Uterus (tissue), 3 donors: ENCODE measurements at regions not wholly inside any gene's neighbourhood (a gene's known extent, or its start where the extent isn't known, plus 50 kb on each side); places are given as distances from the start of the nearest gene placed in this dataset.
A peak's percentile ranks its signal among the peaks of the same experiment; 100 is the strongest.

Source experiments
- DNase-seq, 2 donors: peaks; one replicate each; pipeline ENCODE4 v3.0.0-alpha.2; 2019 to 2020
- H3K27ac ChIP-seq, 2 donors: fragments of 200-600 bp; sonication (generic); 1 replicate in 1 of 2; 2 replicates in 1 of 2; pipeline ENCODE4 v1.5.1; 2016 to 2018
- H3K27me3 ChIP-seq, 2 donors: fragments of 200-600 bp; sonication (generic); one replicate each; pipeline ENCODE4 v1.5.1; 2018 to 2019; ENCODE audit warnings: control low read depth in 1 of 2
- H3K36me3 ChIP-seq, 2 donors: fragments of 200-600 bp; sonication (generic); one replicate each; pipeline ENCODE4 v1.5.1; 2019; ENCODE audit warnings: control low read depth in 1 of 2
- H3K4me1 ChIP-seq, 2 donors: fragments of 200-600 bp; sonication (generic); one replicate each; pipeline ENCODE4 v1.5.1; 2018 to 2019; ENCODE audit warnings: control low read depth in 1 of 2
- H3K4me3 ChIP-seq, 2 donors: fragments of 200-600 bp; sonication (generic); 1 replicate in 1 of 2; 2 replicates in 1 of 2; pipeline ENCODE4 v1.5.1; 2018 to 2019; ENCODE audit warnings: mild to moderate bottlenecking in 1 of 2
- H3K9me3 ChIP-seq, 2 donors: fragments of 200-600 bp; sonication (generic); one replicate each; pipeline ENCODE4 v1.5.1; 2019; ENCODE audit warnings: control low read depth in 1 of 2
- POLR2A ChIP-seq, 2 donors: fragments of 450-650 bp; IDR thresholded peaks; one replicate each; pipeline ENCODE4 v1.6.1; 2016; ENCODE audit warnings: antibody characterized with exemption in 2 of 2, mild to moderate bottlenecking in 1 of 2, moderate library complexity in 1 of 2
- intact Hi-C: fragments of 100-400 bp; cut with DNase I; formaldehyde crosslinking; loops from one replicate; pipeline ENCODE4 v1.15.1; 2023; ENCODE audit warnings: low total_unique reads
- TF ChIP-seq, protein P1 (sequence below), 4 experiments: fragments of 200-600 bp in 2 of 4; fragments of 450-650 bp in 2 of 4; sonication (generic) in 2 of 4; IDR thresholded peaks; one replicate each; pipeline ENCODE4 v1.5.1; 2016 to 2019; ENCODE audit warnings: antibody characterized with exemption in 4 of 4, mild to moderate bottlenecking in 2 of 4, moderate library complexity in 1 of 4
- donor health status: DM: yes; HTN: yes; CAD: no.

DNA sequence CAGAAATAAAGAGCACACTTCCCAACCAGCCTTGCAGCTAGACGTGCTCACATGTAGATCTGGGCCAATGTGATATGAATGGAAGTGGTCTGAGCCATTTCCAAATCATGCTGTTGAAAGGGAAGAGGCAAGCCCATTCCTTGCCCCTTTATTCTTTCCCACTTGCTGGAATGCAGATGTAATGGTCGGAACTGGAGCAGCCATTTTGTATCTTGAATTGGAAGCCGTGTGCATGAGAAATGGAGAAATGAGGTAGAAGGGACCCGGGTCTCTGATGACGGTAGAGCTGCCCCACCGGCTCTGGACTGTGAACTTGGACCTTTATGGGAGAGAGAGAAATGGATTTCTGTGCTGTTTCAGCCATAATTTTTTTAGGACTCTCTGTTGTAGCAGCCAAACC is 54.8 kb upstream of the STX16 start:
- Histone ChIP-seq H3K36me3 (no peaks in the 10 kb centered on the region), H3K27ac (peak overlapping the region in 1 of 2 donors; percentile 70), H3K9me3 (no peaks in the 10 kb centered on the region), H3K27me3 (no peaks in the 10 kb centered on the region), H3K4me3 (no peak overlapping the region), H3K4me1 (peaks cover 0 to 7% of the 10 kb centered on the region in 2 donors)
- intact Hi-C loops = no loop called here
- no peak for DNase-seq
- TF ChIP-seq POLR2A (IDR thresholded peaks at IDR 0.05) = no peak
- TF ChIP-seq, protein P1, sequence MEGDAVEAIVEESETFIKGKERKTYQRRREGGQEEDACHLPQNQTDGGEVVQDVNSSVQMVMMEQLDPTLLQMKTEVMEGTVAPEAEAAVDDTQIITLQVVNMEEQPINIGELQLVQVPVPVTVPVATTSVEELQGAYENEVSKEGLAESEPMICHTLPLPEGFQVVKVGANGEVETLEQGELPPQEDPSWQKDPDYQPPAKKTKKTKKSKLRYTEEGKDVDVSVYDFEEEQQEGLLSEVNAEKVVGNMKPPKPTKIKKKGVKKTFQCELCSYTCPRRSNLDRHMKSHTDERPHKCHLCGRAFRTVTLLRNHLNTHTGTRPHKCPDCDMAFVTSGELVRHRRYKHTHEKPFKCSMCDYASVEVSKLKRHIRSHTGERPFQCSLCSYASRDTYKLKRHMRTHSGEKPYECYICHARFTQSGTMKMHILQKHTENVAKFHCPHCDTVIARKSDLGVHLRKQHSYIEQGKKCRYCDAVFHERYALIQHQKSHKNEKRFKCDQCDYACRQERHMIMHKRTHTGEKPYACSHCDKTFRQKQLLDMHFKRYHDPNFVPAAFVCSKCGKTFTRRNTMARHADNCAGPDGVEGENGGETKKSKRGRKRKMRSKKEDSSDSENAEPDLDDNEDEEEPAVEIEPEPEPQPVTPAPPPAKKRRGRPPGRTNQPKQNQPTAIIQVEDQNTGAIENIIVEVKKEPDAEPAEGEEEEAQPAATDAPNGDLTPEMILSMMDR (IDR thresholded peaks at IDR 0.05) = no peak

DNA sequence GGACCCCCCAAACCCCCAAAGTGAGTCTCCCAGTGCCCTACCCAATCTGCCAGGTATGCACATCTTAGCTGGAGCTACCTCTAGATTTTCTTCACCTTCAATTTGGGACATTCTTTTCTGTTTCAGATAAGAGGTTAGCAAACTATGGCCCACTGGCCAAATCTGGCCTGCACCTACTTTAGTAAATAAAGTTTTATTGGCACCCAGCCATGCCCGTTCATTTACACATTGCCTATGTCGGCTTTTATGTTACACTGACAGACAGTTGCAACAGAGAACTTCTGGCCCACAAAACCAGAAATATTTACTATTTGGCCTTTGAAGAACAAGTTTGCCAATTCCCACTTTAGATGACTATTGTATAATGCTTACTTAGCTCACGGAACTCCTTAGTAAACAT is 55.9 kb upstream of the STX16 start:
- H3K27ac ChIP-seq = no peak overlapping the region
- no peak for DNase-seq
- TF ChIP-seq, protein P1 (IDR thresholded peaks at IDR 0.05) = no peak
- no peak for TF ChIP-seq POLR2A (IDR thresholded peaks at IDR 0.05)
- no peaks in the 10 kb centered on the region for H3K36me3 ChIP-seq
- intact Hi-C loops = no loop called here
- no peak overlapping the region for H3K4me3 ChIP-seq
- no peaks in the 10 kb centered on the region for H3K27me3 ChIP-seq
- no peaks in the 10 kb centered on the region for H3K9me3 ChIP-seq
- peaks cover 0 to 7% of the 10 kb centered on the region in 2 donors for H3K4me1 ChIP-seq

DNA sequence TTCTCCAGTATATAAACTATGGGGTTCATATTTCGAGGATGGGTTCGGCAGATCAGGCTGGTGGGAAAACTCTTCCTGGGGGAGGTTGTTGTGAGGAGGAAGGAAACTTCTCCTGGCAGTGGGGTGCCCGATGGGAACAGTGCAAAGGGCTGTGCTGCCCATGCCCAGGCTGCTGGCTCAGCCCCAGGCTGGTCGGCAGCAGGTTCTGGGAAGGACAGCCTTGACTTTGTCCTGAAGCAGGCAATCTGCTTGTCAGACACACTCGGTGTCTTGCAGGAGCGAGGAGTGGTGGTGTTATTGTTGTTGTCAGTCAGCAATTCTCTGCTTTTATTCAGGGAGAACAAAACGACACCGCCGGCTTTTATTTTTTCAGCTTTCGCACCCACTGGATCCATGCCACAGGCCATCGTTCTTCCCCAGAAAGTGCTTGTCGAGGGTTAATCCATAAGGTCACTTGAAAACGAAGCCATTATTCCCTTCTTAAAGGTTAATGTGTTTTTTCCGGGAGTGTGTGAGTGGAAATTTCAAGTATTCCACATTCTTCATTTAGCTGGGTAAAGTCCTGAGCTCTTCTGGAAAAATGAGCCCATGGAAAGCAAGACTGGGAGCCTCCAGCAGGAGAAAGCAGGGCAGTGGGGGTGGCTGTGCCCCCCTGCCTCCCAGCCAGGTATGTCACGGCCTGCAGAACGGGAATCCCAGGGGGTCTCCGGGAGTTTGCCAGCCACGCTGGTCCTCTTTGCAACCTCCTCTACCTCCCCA is 57.0 kb upstream of the STX16 start:
- Histone ChIP-seq H3K9me3 (no peaks in the 10 kb centered on the region), H3K27ac (no peak overlapping the region), H3K4me1 (peaks cover 0 to 7% of the 10 kb centered on the region in 2 donors), H3K27me3 (no peaks in the 10 kb centered on the region), H3K36me3 (no peaks in the 10 kb centered on the region), H3K4me3 (no peak overlapping the region)
- intact Hi-C loops = no loop called here
- TF ChIP-seq, protein P1 (IDR thresholded peaks at IDR 0.05) = no peak
- no peak for TF ChIP-seq POLR2A (IDR thresholded peaks at IDR 0.05)
- no peak for DNase-seq

DNA sequence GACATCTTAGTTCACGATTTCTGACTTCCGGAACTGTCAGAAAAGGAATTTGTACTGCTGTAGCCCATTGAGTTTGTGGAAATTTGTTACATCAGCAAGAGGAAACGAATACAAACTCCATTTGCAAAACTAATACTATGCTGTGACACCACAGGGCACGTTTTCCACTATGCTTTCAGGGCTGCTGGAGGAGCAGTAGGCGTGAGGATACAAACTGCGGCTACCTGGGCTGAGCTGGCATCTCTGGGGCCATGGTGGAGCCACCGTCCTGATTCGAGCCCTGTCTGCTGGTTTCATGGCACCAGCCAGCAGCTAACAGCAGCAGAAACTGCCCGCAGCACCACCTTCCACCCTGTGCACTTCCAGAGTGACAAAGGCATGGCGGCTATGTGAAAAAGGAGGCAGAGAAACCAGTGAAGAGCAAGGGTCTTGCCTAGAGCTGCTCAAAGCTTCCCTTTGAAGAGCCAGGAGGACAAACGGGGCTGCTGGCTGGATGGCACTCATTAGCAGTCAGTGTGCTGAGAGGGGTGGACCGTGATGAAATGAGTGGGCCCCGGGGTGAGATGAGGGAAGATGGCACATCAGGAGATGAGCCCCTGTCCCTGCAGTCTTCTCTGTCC is 58.9 kb upstream of the STX16 start:
- Histone ChIP-seq H3K27ac (no peak overlapping the region), H3K4me1 (no peaks in the 10 kb centered on the region), H3K27me3 (no peaks in the 10 kb centered on the region), H3K4me3 (no peak overlapping the region), H3K36me3 (no peaks in the 10 kb centered on the region), H3K9me3 (no peaks in the 10 kb centered on the region)
- intact Hi-C loops = no loop called here
- DNase-seq = no peak
- TF ChIP-seq POLR2A (IDR thresholded peaks at IDR 0.05) = no peak
- TF ChIP-seq, protein P1 (IDR thresholded peaks at IDR 0.05) = no peak

DNA sequence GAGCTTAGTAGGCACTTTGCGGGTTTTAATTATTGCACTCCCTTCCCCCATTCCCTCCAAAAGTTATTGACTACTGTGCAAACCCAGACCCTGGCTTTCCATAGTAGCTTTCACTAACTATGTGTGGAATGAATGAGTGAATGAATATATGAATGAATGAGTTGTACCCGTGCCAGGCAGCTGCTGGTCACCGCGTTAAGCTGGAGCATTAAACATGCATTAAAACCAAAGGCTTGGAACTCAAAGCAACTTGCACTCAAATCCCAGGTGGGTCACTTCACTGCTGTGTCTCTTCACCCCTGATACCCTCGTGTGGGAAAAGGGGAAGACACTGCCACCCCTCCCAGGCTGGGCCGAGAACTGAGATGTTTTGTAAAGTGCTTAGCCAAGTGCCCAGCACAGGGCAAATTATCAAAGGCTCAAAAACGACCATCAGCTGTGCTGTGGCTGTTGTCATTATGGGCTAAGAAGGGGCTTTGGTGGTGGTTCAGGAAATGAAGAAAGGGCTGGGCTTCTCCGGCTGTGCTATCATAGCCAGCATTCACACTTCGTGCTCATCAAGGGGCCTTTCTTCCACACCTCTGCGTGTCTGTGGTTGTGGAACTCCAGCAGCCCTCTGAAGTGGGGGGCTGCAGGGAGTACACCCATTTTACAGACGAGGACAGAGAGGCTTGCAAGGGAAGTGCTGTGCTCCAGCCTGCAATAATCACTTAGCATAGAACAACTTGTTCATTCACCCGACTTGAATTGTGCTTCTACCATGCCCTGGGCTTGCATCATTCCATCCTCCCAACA is 60.2 kb upstream of the STX16 start:
- TF ChIP-seq, protein P1 (IDR thresholded peaks at IDR 0.05) = no peak
- TF ChIP-seq POLR2A (IDR thresholded peaks at IDR 0.05) = no peak
- no peaks in the 10 kb centered on the region for H3K4me1 ChIP-seq
- intact Hi-C loops = no loop called here
- H3K4me3 ChIP-seq = no peak overlapping the region
- no peaks in the 10 kb centered on the region for H3K9me3 ChIP-seq
- H3K36me3 ChIP-seq = no peaks in the 10 kb centered on the region
- H3K27me3 ChIP-seq = no peaks in the 10 kb centered on the region
- no peak overlapping the region for H3K27ac ChIP-seq
- DNase-seq = no peak
